H1 (cell line): ENCODE measurements at regions not wholly inside any gene's neighbourhood (a gene's known extent, or its start where the extent isn't known, plus 50 kb on each side); places are given as distances from the start of the nearest gene placed in this dataset.

Experiments
- CTCF ChIA-PET: fragments of 300-600 bp; sonication (Branson Sonifier 250); formaldehyde crosslinking; loops from one replicate; lab custom pipeline; 2021; ENCODE audit not compliant: partially characterized antibody; lab: Charles Lee
- POLR2A ChIA-PET: fragments of 300-600 bp; sonication (Branson Sonifier 250); formaldehyde crosslinking; loops from one replicate; lab custom pipeline; 2021; ENCODE audit warnings: inconsistent platforms; ENCODE audit not compliant: partially characterized antibody; lab: Charles Lee
- DNase-seq, 2 experiments: peaks; one replicate each; pipeline versions ENCODE4 v3.0.0 to v3.0.0-alpha.2; 2010 to 2022; ENCODE audit warnings: low spot score in 2 of 2, low read depth in 1 of 2, mixed read lengths in 1 of 2
- FAIRE-seq: peaks from 2 replicates; lab custom pipeline; 2011; peaks lifted over from hg19 to GRCh38; lab: Jason Lieb, UNC
- H2AFZ ChIP-seq: 2 replicates; pipeline ENCODE4 v1.8.1; 2012; ENCODE audit warnings: low read length, inconsistent platforms
- H2AK5ac ChIP-seq: 2 replicates; pipeline ENCODE4 v1.6.1; 2013; ENCODE audit warnings: low read depth, low read length
- H2BK120ac ChIP-seq: replicated peaks from 2 replicates; pipeline ENCODE3; 2013; ENCODE audit warnings: low read depth, low read length, inconsistent platforms
- H2BK12ac ChIP-seq: 2 replicates; pipeline ENCODE4 v1.6.1; 2013; ENCODE audit warnings: low read depth, low read length
- H2BK15ac ChIP-seq: 2 replicates; pipeline ENCODE4 v1.6.1; 2013; ENCODE audit warnings: low read length
- H2BK20ac ChIP-seq: 2 replicates; pipeline ENCODE4 v1.6.1; 2013; ENCODE audit warnings: low read length
- H2BK5ac ChIP-seq: 2 replicates; pipeline ENCODE4 v1.6.1; 2013; ENCODE audit warnings: low read depth, low read length
- H3K14ac ChIP-seq: 2 replicates; pipeline ENCODE4 v1.6.1; 2013; ENCODE audit warnings: inconsistent platforms; ENCODE audit not compliant: insufficient read length
- H3K18ac ChIP-seq: 2 replicates; pipeline ENCODE4 v1.6.1; 2013; ENCODE audit warnings: low read length; ENCODE audit errors: extremely low read depth
- H3K23ac ChIP-seq: 2 replicates; pipeline ENCODE4 v1.6.1; 2013; ENCODE audit warnings: inconsistent platforms; ENCODE audit not compliant: insufficient read length
- H3K23me2 ChIP-seq: 2 replicates; pipeline ENCODE4 v1.6.1; 2013; ENCODE audit warnings: low read depth, low read length
- H3K27ac ChIP-seq: 2 replicates; pipeline ENCODE4 v1.6.1; 2011; ENCODE audit warnings: low read depth, low read length, inconsistent platforms
- H3K27me3 ChIP-seq, 4 experiments: replicated peaks in 1 of 4; 1 replicate in 1 of 4; 2 replicates in 3 of 4; pipeline versions ENCODE4 v1.6.1 to v1.8.1; 2011 to 2013; ENCODE audit warnings: low read length in 3 of 4, mild to moderate bottlenecking in 3 of 4, inconsistent platforms in 2 of 4, mixed read lengths in 2 of 4, moderate library complexity in 1 of 4; ENCODE audit not compliant: control insufficient read depth in 3 of 4, insufficient read depth in 3 of 4; ENCODE audit errors: extremely low read depth in 1 of 4
- H3K36me3 ChIP-seq, 4 experiments: 2 replicates each; pipeline versions ENCODE4 v1.6.1 to v1.8.1; 2011 to 2013; ENCODE audit warnings: mild to moderate bottlenecking in 4 of 4, low read length in 3 of 4, moderate library complexity in 2 of 4, control low read depth in 1 of 4, inconsistent platforms in 1 of 4; ENCODE audit not compliant: insufficient read depth in 4 of 4, control insufficient read depth in 2 of 4
- H3K4ac ChIP-seq: replicated peaks from 2 replicates; pipeline ENCODE3; 2013; ENCODE audit warnings: low read length, low read depth, mixed read lengths, inconsistent platforms; ENCODE audit not compliant: insufficient read length
- H3K4me1 ChIP-seq, 4 experiments: replicated peaks in 1 of 4; 1 replicate in 1 of 4; 2 replicates in 3 of 4; pipeline versions ENCODE4 v1.6.1 to v1.8.1; 2011 to 2013; ENCODE audit warnings: low read length in 3 of 4, inconsistent platforms in 2 of 4, mixed read lengths in 1 of 4; ENCODE audit not compliant: insufficient read depth in 4 of 4, control insufficient read depth in 3 of 4
- H3K4me2 ChIP-seq, 2 experiments: 2 replicates each; pipeline versions ENCODE4 v1.6.1 to v1.8.1; 2011 to 2013; ENCODE audit warnings: low read depth in 2 of 2, low read length in 2 of 2, control low read depth in 1 of 2, inconsistent platforms in 1 of 2, mild to moderate bottlenecking in 1 of 2; ENCODE audit not compliant: insufficient read depth in 1 of 2
- H3K4me3 ChIP-seq, 4 experiments: fragments of 200-600, 300-600 bp in 1 of 4; sonication (generic), shearing (Covaris generic), sonication (Bioruptor Twin) in 1 of 4; 2 replicates each; pipeline versions ENCODE4 v1.5.1 to v1.8.1; 2011 to 2016; ENCODE audit warnings: low read length in 4 of 4, low read depth in 3 of 4, control low read depth in 2 of 4, inconsistent platforms in 2 of 4, mild to moderate bottlenecking in 2 of 4, mixed read lengths in 1 of 4, moderate library complexity in 1 of 4; ENCODE audit not compliant: insufficient read depth in 2 of 4; ENCODE audit errors: extremely low read depth in 1 of 4
- H3K56ac ChIP-seq: replicated peaks from 2 replicates; pipeline ENCODE3; 2013; ENCODE audit warnings: low read depth, mild to moderate bottlenecking, mixed read lengths, low read length, inconsistent platforms; ENCODE audit not compliant: insufficient read length
- H3K79me1 ChIP-seq: 2 replicates; pipeline ENCODE4 v1.6.1; 2013; ENCODE audit warnings: low read depth, low read length, control low read depth
- H3K79me2 ChIP-seq, 2 experiments: 2 replicates each; pipeline versions ENCODE4 v1.6.1 to v1.8.1; 2012 to 2013; ENCODE audit warnings: low read length in 2 of 2, mild to moderate bottlenecking in 2 of 2, inconsistent platforms in 1 of 2; ENCODE audit not compliant: insufficient read depth in 2 of 2, control insufficient read depth in 1 of 2
- H3K9ac ChIP-seq, 4 experiments: replicated peaks in 1 of 4; 1 replicate in 1 of 4; 2 replicates in 3 of 4; pipeline versions ENCODE4 v1.6.1 to v1.8.1; 2011 to 2013; ENCODE audit warnings: low read depth in 3 of 4, low read length in 3 of 4, control low read depth in 2 of 4, mild to moderate bottlenecking in 2 of 4, moderate library complexity in 2 of 4, inconsistent platforms in 1 of 4; ENCODE audit errors: extremely low read depth in 1 of 4
- H3K9me3 ChIP-seq, 2 experiments: 2 replicates each; pipeline versions ENCODE4 v1.6.1 to v1.8.1; 2012 to 2013; ENCODE audit warnings: mild to moderate bottlenecking in 2 of 2, moderate library complexity in 2 of 2, control low read depth in 1 of 2, inconsistent platforms in 1 of 2, low read depth in 1 of 2, low read length in 1 of 2, mixed read lengths in 1 of 2; ENCODE audit not compliant: insufficient read depth in 2 of 2
- H4K20me1 ChIP-seq, 2 experiments: replicated peaks in 1 of 2; 2 replicates each; pipeline versions ENCODE3 to v1.8.1; 2011 to 2013; ENCODE audit warnings: inconsistent platforms in 2 of 2, low read length in 2 of 2, mild to moderate bottlenecking in 1 of 2; ENCODE audit not compliant: insufficient read depth in 2 of 2, control insufficient read depth in 1 of 2
- H4K5ac ChIP-seq: 2 replicates; pipeline ENCODE4 v1.6.1; 2013; ENCODE audit warnings: low read length, low read depth, mixed read lengths, inconsistent platforms; ENCODE audit not compliant: insufficient read length
- H4K8ac ChIP-seq: 2 replicates; pipeline ENCODE4 v1.8.0; 2013; ENCODE audit warnings: mild to moderate bottlenecking, moderate library complexity, low read length, inconsistent platforms; ENCODE audit not compliant: insufficient read depth; ENCODE audit errors: extremely low read depth
- H4K91ac ChIP-seq: replicated peaks from 2 replicates; pipeline ENCODE3; 2013; ENCODE audit warnings: low read length, mixed read lengths, inconsistent platforms; ENCODE audit not compliant: insufficient read length
- BCL11A ChIP-seq, 2 experiments: IDR thresholded peaks; one replicate each; pipeline ENCODE4 v1.6.1; 2011; ENCODE audit warnings: low read depth in 2 of 2, low read length in 2 of 2, mild to moderate bottlenecking in 2 of 2
- CEBPB ChIP-seq: IDR thresholded peaks from 2 replicates; pipeline ENCODE4 v1.6.1; 2012; ENCODE audit warnings: low read depth, low read length
- E2F6 ChIP-seq: IDR thresholded peaks from 2 replicates; pipeline ENCODE4 v1.6.1; 2012; ENCODE audit warnings: inconsistent platforms
- EZH2 ChIP-seq: fragments of 200-600 bp; sonication (generic); IDR thresholded peaks from 2 replicates; pipeline ENCODE4 v1.7.1; 2012; ENCODE audit warnings: low read depth, mild to moderate bottlenecking, moderate library complexity, low read length, inconsistent platforms; ENCODE audit not compliant: severe bottlenecking
- GABPA ChIP-seq: IDR thresholded peaks from 2 replicates; pipeline ENCODE4 v1.6.1; 2011; ENCODE audit warnings: mild to moderate bottlenecking, low read length, moderate library complexity, borderline replicate concordance; ENCODE audit not compliant: insufficient read depth
- JUND ChIP-seq: IDR thresholded peaks from 2 replicates; pipeline ENCODE4 v1.6.1; 2011; ENCODE audit warnings: mild to moderate bottlenecking, improper control_type of control experiment, low read length
- KDM1A ChIP-seq: fragments of 200-600, 300-600 bp; sonication (generic); IDR thresholded peaks from 2 replicates; pipeline ENCODE4 v1.7.1; 2016; ENCODE audit warnings: mild to moderate bottlenecking, low read length, borderline replicate concordance
- NANOG ChIP-seq: IDR thresholded peaks from 2 replicates; pipeline ENCODE4 v1.6.1; 2011; ENCODE audit warnings: low read length, low read depth, mild to moderate bottlenecking, inconsistent platforms; ENCODE audit not compliant: insufficient read depth, poor library complexity, severe bottlenecking
- SAP30 ChIP-seq: fragments of 300-600 bp; sonication (generic); IDR thresholded peaks from 2 replicates; pipeline ENCODE4 v1.7.1; 2012; ENCODE audit warnings: low read length, moderate library complexity, mild to moderate bottlenecking, inconsistent platforms; ENCODE audit not compliant: insufficient read depth, insufficient replicate concordance
- TAF1 ChIP-seq: IDR thresholded peaks from 2 replicates; pipeline ENCODE4 v1.6.1; 2011; ENCODE audit warnings: mild to moderate bottlenecking, low read depth, low read length
- TAF7 ChIP-seq: optimal IDR thresholded peaks from 2 replicates; pipeline ENCODE3; 2011; ENCODE audit warnings: low read depth, mild to moderate bottlenecking, inconsistent platforms, low read length, moderate library complexity, borderline replicate concordance
- ZNF274 ChIP-seq: IDR thresholded peaks from 2 replicates; pipeline ENCODE4 v1.7.0; 2012; ENCODE audit warnings: low read length, borderline replicate concordance; ENCODE audit errors: extremely low read depth
- WGBS, 2 experiments: shearing (Covaris generic) in 1 of 2; methylation state at CpG; one replicate each; pipeline versions ENCODE4 v1.1.6 to v1.1.7; 2013 to 2015; ENCODE audit warnings: low lambda C conversion rate in 2 of 2, mixed read lengths in 2 of 2, inconsistent platforms in 1 of 2, low coverage in 1 of 2, missing lambda C conversion rate in 1 of 2; ENCODE audit not compliant: insufficient replicate concordance in 2 of 2, insufficient coverage in 1 of 2, insufficient read length in 1 of 2; ENCODE audit errors: extremely low coverage in 1 of 2, missing lambda C conversion rate in 1 of 2; 5-methylcytosine and 5-hydroxymethylcytosine counted together

- CTCF ChIA-PET, result no interaction called here
- no peak overlapping the region for H3K9ac ChIP-seq
Observed at GRCh38 chr21:19320291-19320690, 916.7 kb upstream of the TMPRSS15 start.

More at GRCh38 chr21:19320291-19320690, 916.7 kb upstream of the TMPRSS15 start:
- H3K79me2 ChIP-seq, result no peaks in the 10 kb centered on the region
- H2AK5ac ChIP-seq, result no peak overlapping the region
- peaks cover 6 to 9% of the 10 kb centered on the region in 2 experiments for H3K9me3 ChIP-seq
- no peak overlapping the region for H4K91ac ChIP-seq
- H2BK5ac ChIP-seq, result no peak overlapping the region
- H4K20me1 ChIP-seq, result no peaks in the 10 kb centered on the region
- no peak overlapping the region for H3K23ac ChIP-seq
- no peak overlapping the region for H3K4me2 ChIP-seq
- H2AFZ ChIP-seq, result no peak overlapping the region
- no peaks in the 10 kb centered on the region for H3K27me3 ChIP-seq
- H2BK120ac ChIP-seq, result no peak overlapping the region
- POLR2A ChIA-PET, result no interaction called here
- no peaks in the 10 kb centered on the region for H3K4me1 ChIP-seq
- H3K56ac ChIP-seq, result no peak overlapping the region
- H3K36me3 ChIP-seq, result no peaks in the 10 kb centered on the region; a peak in 1 of 8 replicates
- H2BK20ac ChIP-seq, result no peak overlapping the region
- no peak overlapping the region for H3K14ac ChIP-seq
- 95% methylated on average over 1 of the region's 1 CpG; no CpG with 5 or more reads in 1 of the 2 experiments for WGBS, 2 experiments
- H3K4ac ChIP-seq, result no peak overlapping the region
- no peak overlapping the region for H3K4me3 ChIP-seq
- TF ChIP-seq EZH2 (no peak), NANOG (no peak), E2F6 (no peak), BCL11A (IDR thresholded peaks at IDR 0.05; ENCODE audit: low read depth in 2 of 2, low read length in 2 of 2) (no peak), SAP30 (no peak), GABPA (no peak), ZNF274 (no peak), JUND (no peak), CEBPB (no peak), KDM1A (no peak), TAF1 (no peak), TAF7 (no peak)
- H3K27ac ChIP-seq, result no peak overlapping the region
- H4K8ac ChIP-seq, result no peak overlapping the region
- H2BK15ac ChIP-seq, result no peak overlapping the region
- no peak overlapping the region for H2BK12ac ChIP-seq
- no peaks in the 10 kb centered on the region for H3K79me1 ChIP-seq
- no peak overlapping the region for H4K5ac ChIP-seq
- FAIRE-seq (no peak), DNase-seq (no peak)
- H3K23me2 ChIP-seq, result no peaks in the 10 kb centered on the region
- H3K18ac ChIP-seq, result no peak overlapping the region
